Dendritic cell treated with granulocyte-macrophage colony-stimulating factor and Interleukin-4, amounts not matched to agents 40 ng/mL and 50 ng/mL, for 4 days (primary cell): ENCODE measurements at regions not wholly inside any gene's neighbourhood (a gene's known extent, or its start where the extent isn't known, plus 50 kb on each side); places are given as distances from the start of the nearest gene placed in this dataset.
"Not testable (repeated sequence)": the region's sequence is repeated elsewhere in the genome, so short reads cannot be mapped to it uniquely, and the experiment has no call there.

ENCODE experiments used
- H3K27ac Mint-ChIP-seq: one replicate; pipeline ENCODE4 v1.8.0; 2022; ENCODE audit warnings: mild to moderate bottlenecking, mixed read lengths
- H3K27me3 Mint-ChIP-seq: one replicate; pipeline ENCODE4 v1.8.0; 2022; ENCODE audit warnings: mild to moderate bottlenecking, mixed read lengths
- H3K36me3 Mint-ChIP-seq: one replicate; pipeline ENCODE4 v1.8.0; 2022; ENCODE audit warnings: low read depth, mixed read lengths
- H3K4me1 Mint-ChIP-seq: one replicate; pipeline ENCODE4 v1.8.0; 2022; ENCODE audit warnings: low read depth, mixed read lengths
- H3K4me3 Mint-ChIP-seq: one replicate; pipeline ENCODE4 v1.8.0; 2022; ENCODE audit warnings: mild to moderate bottlenecking, moderate library complexity, mixed read lengths
- H3K9me3 Mint-ChIP-seq: one replicate; pipeline ENCODE4 v1.8.0; 2022; ENCODE audit warnings: mixed read lengths
- intact Hi-C: fragments of 100-400 bp; cut with micrococcal nuclease; formaldehyde crosslinking; loops from one replicate; pipeline ENCODE4 v1.15.0; 2022

DNA sequence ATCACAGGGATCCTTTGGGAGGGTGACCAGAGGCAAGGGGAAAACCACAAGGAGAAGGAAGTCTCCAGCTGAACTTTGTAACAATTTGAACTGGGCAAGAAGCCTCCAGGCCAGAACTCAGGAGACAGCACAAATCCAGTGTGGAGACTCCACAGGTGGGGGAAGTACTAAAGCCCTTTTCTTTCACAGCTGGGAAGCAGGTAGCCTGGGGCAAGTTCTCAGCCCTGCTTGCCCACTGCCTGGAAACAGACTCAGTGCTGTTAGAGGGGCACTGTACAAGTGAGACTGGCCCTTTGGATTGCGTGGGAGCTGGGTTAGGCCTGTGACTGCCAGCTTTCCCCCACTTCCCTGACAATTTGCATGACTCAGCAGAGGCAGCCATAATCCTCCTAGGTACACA, 120.2 kb upstream of the GRIN2B start:
- H3K27me3 Mint-ChIP-seq, H3K27ac Mint-ChIP-seq, H3K36me3 Mint-ChIP-seq, intact Hi-C loops, H3K4me1 Mint-ChIP-seq, H3K4me3 Mint-ChIP-seq: not testable (repeated sequence)
- H3K9me3 Mint-ChIP-seq = peaks cover 37% of the 10 kb centered on the region

DNA sequence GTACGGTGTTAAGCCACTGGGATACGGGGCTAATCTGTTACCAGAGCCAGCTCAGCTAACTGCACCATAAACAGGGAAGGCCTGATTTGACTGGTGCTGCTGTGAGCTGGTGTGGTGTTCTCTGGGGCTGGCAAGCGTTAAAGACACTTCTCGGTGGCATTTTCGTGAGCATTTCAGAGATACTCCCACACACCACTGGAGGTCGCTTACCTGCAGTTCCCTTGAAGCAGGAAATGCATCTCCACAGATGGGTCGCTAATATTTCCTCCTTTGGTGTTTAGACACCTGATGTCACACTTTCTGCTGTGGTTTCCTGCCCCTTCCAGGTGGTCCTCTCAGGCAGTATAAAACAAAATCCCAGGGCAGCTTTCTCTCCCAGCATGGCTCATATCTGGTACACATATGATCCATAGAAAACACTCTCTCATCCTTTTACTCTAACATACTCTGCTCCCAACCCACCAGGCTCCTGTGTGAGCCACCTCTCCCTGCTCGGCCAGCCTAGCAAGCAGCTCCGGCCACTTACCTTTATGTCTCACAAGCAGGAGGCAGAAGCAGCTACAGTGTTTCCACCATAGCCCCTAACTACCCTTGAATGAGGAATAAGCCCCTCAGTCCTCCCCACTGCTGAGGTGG, 129.9 kb upstream of the GRIN2B start:
- intact Hi-C loops = no loop called here
- Mint-ChIP-seq H3K27ac (no peak overlapping the region), H3K36me3 (no peaks in the 10 kb centered on the region), H3K9me3 (no peaks in the 10 kb centered on the region), H3K27me3 (no peaks in the 10 kb centered on the region), H3K4me3 (no peak overlapping the region), H3K4me1 (no peaks in the 10 kb centered on the region)

- Mint-ChIP-seq H3K4me3 (no peak overlapping the region), H3K9me3 (no peaks in the 10 kb centered on the region), H3K4me1 (no peaks in the 10 kb centered on the region)
These were observed 131.6 kb upstream of the GRIN2B start for GRCh38 chr12:14113031-14113430.

DNA sequence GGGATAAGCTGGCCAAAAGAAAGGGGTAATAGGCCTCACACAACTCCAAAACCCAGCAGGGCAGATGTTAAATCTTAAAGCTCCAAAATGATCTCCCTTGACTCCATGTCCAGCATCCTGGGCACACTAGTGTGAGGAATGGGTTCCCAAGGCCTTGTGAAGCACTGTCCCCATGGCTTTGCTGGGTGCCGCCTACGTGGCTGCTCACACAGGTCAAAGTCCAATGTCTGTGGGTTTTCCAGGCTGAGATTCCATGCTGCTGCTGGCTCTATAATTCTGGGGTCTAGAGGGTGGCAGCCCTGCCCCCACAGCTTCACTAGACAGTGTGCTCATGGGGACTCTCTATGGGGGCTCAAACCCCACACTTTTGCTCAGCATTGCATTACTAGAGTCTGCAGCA, 145.3 kb upstream of the GRIN2B start:
- H3K4me3 Mint-ChIP-seq = no peak overlapping the region
- no peak overlapping the region for H3K27ac Mint-ChIP-seq
- no peaks in the 10 kb centered on the region for H3K27me3 Mint-ChIP-seq
- H3K9me3 Mint-ChIP-seq = no peaks in the 10 kb centered on the region
- intact Hi-C loops = no loop called here
- H3K4me1 Mint-ChIP-seq = no peaks in the 10 kb centered on the region
- no peaks in the 10 kb centered on the region for H3K36me3 Mint-ChIP-seq

More at GRCh38 chr12:14113031-14113430, 131.6 kb upstream of the GRIN2B start:
- no peaks in the 10 kb centered on the region for H3K36me3 Mint-ChIP-seq
- intact Hi-C loops = no loop called here
- H3K27me3 Mint-ChIP-seq = no peaks in the 10 kb centered on the region
- no peak overlapping the region for H3K27ac Mint-ChIP-seq

DNA sequence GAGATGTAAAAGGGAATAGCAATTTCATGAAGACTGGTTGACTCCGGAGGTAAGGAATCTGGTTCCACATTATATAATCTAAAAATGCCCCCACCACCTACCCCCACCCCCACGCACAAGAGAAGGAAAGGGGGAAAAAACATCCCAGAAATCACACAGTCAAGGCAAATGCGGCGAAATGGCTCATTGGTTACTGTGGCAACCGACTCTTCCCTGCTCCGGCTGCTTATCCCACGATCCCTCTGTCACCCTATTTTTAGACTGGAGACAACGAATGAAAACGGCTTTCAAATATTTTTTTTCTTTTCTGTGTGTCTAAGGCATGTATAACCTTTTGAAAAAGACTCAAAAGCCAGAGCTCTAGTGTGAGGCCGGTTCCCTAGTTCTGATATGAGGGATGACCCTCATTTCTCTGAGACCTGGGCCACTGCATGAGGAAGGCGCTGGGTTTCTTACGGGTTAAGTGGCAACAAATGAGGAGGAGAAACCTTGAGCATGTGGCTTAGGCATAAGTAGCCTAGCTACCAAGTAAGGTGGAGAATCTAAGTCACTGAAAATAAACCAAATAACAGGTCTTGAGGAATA, 148.3 kb upstream of the GRIN2B start:
- no peaks in the 10 kb centered on the region for H3K9me3 Mint-ChIP-seq
- H3K4me1 Mint-ChIP-seq = no peaks in the 10 kb centered on the region
- H3K36me3 Mint-ChIP-seq = no peaks in the 10 kb centered on the region
- H3K27ac Mint-ChIP-seq = no peak overlapping the region
- intact Hi-C loops = no loop called here
- no peak overlapping the region for H3K4me3 Mint-ChIP-seq
- no peaks in the 10 kb centered on the region for H3K27me3 Mint-ChIP-seq

- intact Hi-C loops = no loop called here
- Mint-ChIP-seq H3K4me1 (no peaks in the 10 kb centered on the region), H3K4me3 (no peak overlapping the region), H3K27me3 (peaks cover 6% of the 10 kb centered on the region), H3K27ac (no peak overlapping the region), H3K9me3 (no peaks in the 10 kb centered on the region), H3K36me3 (no peaks in the 10 kb centered on the region)
These were observed 154.6 kb upstream of the GRIN2B start for GRCh38 chr12:14135996-14136395.

DNA sequence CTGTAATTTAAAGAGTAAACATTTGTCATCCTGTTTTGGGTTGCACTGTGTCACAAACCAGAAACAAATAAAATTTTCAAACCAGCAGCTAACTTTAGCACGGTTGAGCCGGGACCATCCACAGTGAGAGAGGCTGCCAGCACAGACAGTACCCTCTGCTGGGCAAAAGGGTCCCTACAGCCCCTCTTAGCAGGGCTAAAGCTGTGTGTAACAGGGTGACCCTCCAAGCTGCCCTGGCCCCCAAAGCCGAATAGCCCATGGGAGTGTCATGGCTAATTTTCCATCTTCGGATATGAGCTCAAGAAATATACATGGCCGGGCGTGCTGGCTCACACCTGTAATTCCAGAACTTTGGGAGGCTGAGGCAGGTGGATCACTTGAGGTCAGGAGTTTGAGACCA, 157.1 kb upstream of the GRIN2B start:
- Mint-ChIP-seq H3K4me3 (no peak overlapping the region), H3K4me1 (no peaks in the 10 kb centered on the region), H3K9me3 (no peaks in the 10 kb centered on the region), H3K27me3 (peaks cover 6% of the 10 kb centered on the region), H3K36me3 (no peaks in the 10 kb centered on the region), H3K27ac (no peak overlapping the region)
- intact Hi-C loops = no loop called here

- intact Hi-C loops = no loop called here
- Mint-ChIP-seq H3K4me1 (no peaks in the 10 kb centered on the region), H3K36me3 (no peaks in the 10 kb centered on the region), H3K4me3 (no peak overlapping the region), H3K27ac (no peak overlapping the region), H3K27me3 (no peaks in the 10 kb centered on the region), H3K9me3 (no peaks in the 10 kb centered on the region)
These were observed 167.3 kb upstream of the GRIN2B start for GRCh38 chr12:14148489-14149270.

GRCh38 chr12:14153803-14154202, 172.4 kb upstream of the GRIN2B start:
- no peaks in the 10 kb centered on the region for H3K27me3 Mint-ChIP-seq
- intact Hi-C loops = no loop called here
- H3K36me3 Mint-ChIP-seq = no peaks in the 10 kb centered on the region
- no peak overlapping the region for H3K27ac Mint-ChIP-seq
- H3K9me3 Mint-ChIP-seq = no peaks in the 10 kb centered on the region
- no peaks in the 10 kb centered on the region for H3K4me1 Mint-ChIP-seq
- no peak overlapping the region for H3K4me3 Mint-ChIP-seq

GRCh38 chr12:14156606-14157005, 175.2 kb upstream of the GRIN2B start:
- no peaks in the 10 kb centered on the region for H3K27me3 Mint-ChIP-seq
- H3K4me3 Mint-ChIP-seq = no peak overlapping the region
- no peaks in the 10 kb centered on the region for H3K9me3 Mint-ChIP-seq
- no peaks in the 10 kb centered on the region for H3K36me3 Mint-ChIP-seq
- no peak overlapping the region for H3K27ac Mint-ChIP-seq
- no peaks in the 10 kb centered on the region for H3K4me1 Mint-ChIP-seq
- intact Hi-C loops = no loop called here

GRCh38 chr12:14157088-14157747, 175.8 kb upstream of the GRIN2B start:
- H3K4me1 Mint-ChIP-seq = no peaks in the 10 kb centered on the region
- intact Hi-C loops = no loop called here
- H3K27ac Mint-ChIP-seq = no peak overlapping the region
- H3K9me3 Mint-ChIP-seq = no peaks in the 10 kb centered on the region
- H3K27me3 Mint-ChIP-seq = no peaks in the 10 kb centered on the region
- H3K36me3 Mint-ChIP-seq = no peaks in the 10 kb centered on the region
- no peak overlapping the region for H3K4me3 Mint-ChIP-seq

GRCh38 chr12:14164266-14164665, 182.9 kb upstream of the GRIN2B start:
- no peaks in the 10 kb centered on the region for H3K4me1 Mint-ChIP-seq
- no peak overlapping the region for H3K4me3 Mint-ChIP-seq
- no peak overlapping the region for H3K27ac Mint-ChIP-seq
- no peaks in the 10 kb centered on the region for H3K9me3 Mint-ChIP-seq
- H3K27me3 Mint-ChIP-seq = peaks cover 2% of the 10 kb centered on the region
- intact Hi-C loops = no loop called here
- H3K36me3 Mint-ChIP-seq = no peaks in the 10 kb centered on the region

GRCh38 chr12:14167005-14167628, 185.7 kb upstream of the GRIN2B start:
- no peaks in the 10 kb centered on the region for H3K9me3 Mint-ChIP-seq
- H3K27me3 Mint-ChIP-seq = peaks cover 3% of the 10 kb centered on the region
- no peaks in the 10 kb centered on the region for H3K4me1 Mint-ChIP-seq
- H3K36me3 Mint-ChIP-seq = no peaks in the 10 kb centered on the region
- intact Hi-C loops = loop anchor here (1.0 to 5.0 kb wide), 3 partner anchors 303 to 890 kb away; no protein-coding TSS in a partner anchor
- no peak overlapping the region for H3K27ac Mint-ChIP-seq
- no peak overlapping the region for H3K4me3 Mint-ChIP-seq

- Mint-ChIP-seq H3K36me3 (no peaks in the 10 kb centered on the region), H3K4me3 (no peak overlapping the region), H3K27ac (no peak overlapping the region), H3K4me1 (no peaks in the 10 kb centered on the region), H3K27me3 (peaks cover 5% of the 10 kb centered on the region), H3K9me3 (no peaks in the 10 kb centered on the region)
- intact Hi-C loops = loop anchor here (5.0 kb wide), 2 partner anchors 807 to 892 kb away; no protein-coding TSS in a partner anchor
These were observed 187.9 kb upstream of the GRIN2B start for GRCh38 chr12:14169281-14169680.
